GM23248 (cell line): ENCODE measurements at regions not wholly inside any gene's neighbourhood (a gene's known extent, or its start where the extent isn't known, plus 50 kb on each side); places are given as distances from the start of the nearest gene placed in this dataset.

ENCODE experiments used
- DNase-seq: peaks from one replicate; pipeline ENCODE4 v3.0.0-alpha.2; 2015
- H2AFZ ChIP-seq: fragments of 200-600 bp; sonication (generic); 2 replicates; pipeline ENCODE4 v1.6.1; 2016; ENCODE audit warnings: antibody characterized with exemption
- H3F3A ChIP-seq: fragments of 200-600 bp; sonication (generic); 2 replicates; pipeline ENCODE4 v1.6.1; 2016; ENCODE audit warnings: mild to moderate bottlenecking, antibody characterized with exemption, mixed run types; ENCODE audit not compliant: insufficient read depth
- H3K27ac ChIP-seq: fragments of 200-600 bp; sonication (generic); 2 replicates; pipeline ENCODE4 v1.5.1; 2016; ENCODE audit warnings: mild to moderate bottlenecking
- H3K27me3 ChIP-seq: fragments of 200-600 bp; sonication (generic); replicated peaks from 2 replicates; pipeline ENCODE4 v1.6.1; 2016; ENCODE audit warnings: mild to moderate bottlenecking; ENCODE audit not compliant: insufficient read depth
- H3K36me3 ChIP-seq: fragments of 200-600 bp; sonication (generic); 2 replicates; pipeline ENCODE4 v1.6.1; 2016; ENCODE audit warnings: low read depth, mild to moderate bottlenecking
- H3K4me1 ChIP-seq: fragments of 200-600 bp; sonication (generic); 2 replicates; pipeline ENCODE4 v1.6.1; 2016; ENCODE audit warnings: mild to moderate bottlenecking; ENCODE audit not compliant: insufficient read depth
- H3K4me2 ChIP-seq: fragments of 200-600 bp; sonication (generic); one replicate; pipeline ENCODE4 v1.6.1; 2016; ENCODE audit warnings: mild to moderate bottlenecking; ENCODE audit not compliant: unreplicated experiment
- H3K4me3 ChIP-seq: fragments of 200-600 bp; sonication (generic); 2 replicates; pipeline ENCODE4 v1.5.1; 2016; ENCODE audit warnings: mild to moderate bottlenecking
- H3K79me2 ChIP-seq: fragments of 200-600 bp; sonication (generic); 2 replicates; pipeline ENCODE4 v1.6.1; 2016; ENCODE audit warnings: mild to moderate bottlenecking; ENCODE audit not compliant: insufficient read depth
- H3K9ac ChIP-seq: fragments of 200-600 bp; sonication (generic); 2 replicates; pipeline ENCODE4 v1.6.1; 2016; ENCODE audit warnings: mild to moderate bottlenecking
- H3K9me2 ChIP-seq: fragments of 200-600 bp; sonication (generic); 2 replicates; pipeline ENCODE4 v1.6.1; 2016; ENCODE audit warnings: mixed run types, mild to moderate bottlenecking, moderate library complexity; ENCODE audit not compliant: insufficient read depth
- H3K9me3 ChIP-seq: fragments of 200-600 bp; sonication (generic); one replicate; pipeline ENCODE4 v1.6.1; 2017; ENCODE audit warnings: low read depth
- H4K20me1 ChIP-seq: fragments of 200-600 bp; sonication (generic); 2 replicates; pipeline ENCODE4 v1.6.0; 2016; ENCODE audit not compliant: insufficient read depth
- EZH2 ChIP-seq: fragments of 200-600 bp; sonication (generic); IDR thresholded peaks from 2 replicates; pipeline ENCODE4 v1.6.1; 2018; ENCODE audit warnings: antibody characterized with exemption, mild to moderate bottlenecking; ENCODE audit not compliant: insufficient read depth, poor library complexity, severe bottlenecking
- EZH2phosphoT487 ChIP-seq: fragments of 200-600 bp; sonication (generic); IDR thresholded peaks from 2 replicates; pipeline ENCODE4 v1.6.1; 2018; ENCODE audit warnings: antibody characterized with exemption, moderate library complexity, mild to moderate bottlenecking, low read depth; ENCODE audit not compliant: insufficient read depth
- WGBS, 2 experiments: methylation state at CpG; one replicate each; pipeline ENCODE4 v1.1.6; 2015 to 2017; ENCODE audit warnings: low lambda C conversion rate in 2 of 2, low coverage in 1 of 2; ENCODE audit errors: missing lambda C conversion rate in 2 of 2; 5-methylcytosine and 5-hydroxymethylcytosine counted together
- in situ Hi-C: fragments of 300-500 bp; cut with MboI; formaldehyde crosslinking; loops from 2 replicates; pipeline ENCODE4 v1.15.0; 2020

- H2AFZ ChIP-seq, result no peak overlapping the region
- H3K4me2 ChIP-seq, result no peak overlapping the region
- H3K79me2 ChIP-seq, result no peaks in the 10 kb centered on the region
- no peaks in the 10 kb centered on the region for H4K20me1 ChIP-seq
- H3K4me3 ChIP-seq, result no peak overlapping the region
- H3K9ac ChIP-seq, result no peak overlapping the region
- H3K4me1 ChIP-seq, result no peaks in the 10 kb centered on the region
- 64 to 66% methylated on average over 5 of the region's 5 CpGs for WGBS, 2 experiments
- TF ChIP-seq EZH2 (no peak), EZH2phosphoT487 (no peak)
- H3K9me2 ChIP-seq, result no peaks in the 10 kb centered on the region
- H3K27me3 ChIP-seq, result no peaks in the 10 kb centered on the region
- no peaks in the 10 kb centered on the region for H3K9me3 ChIP-seq
- in situ Hi-C loops, result no loop called here
- no peak for DNase-seq
- H3F3A ChIP-seq, result no peaks in the 10 kb centered on the region
- no peaks in the 10 kb centered on the region for H3K36me3 ChIP-seq
- H3K27ac ChIP-seq, result no peak overlapping the region
These were observed 524.8 kb upstream of the ID4 start for GRCh38 chr6:19312241-19312978.

- no peak for DNase-seq
These were observed 519.7 kb upstream of the ID4 start for GRCh38 chr6:19317431-19317986.

DNA sequence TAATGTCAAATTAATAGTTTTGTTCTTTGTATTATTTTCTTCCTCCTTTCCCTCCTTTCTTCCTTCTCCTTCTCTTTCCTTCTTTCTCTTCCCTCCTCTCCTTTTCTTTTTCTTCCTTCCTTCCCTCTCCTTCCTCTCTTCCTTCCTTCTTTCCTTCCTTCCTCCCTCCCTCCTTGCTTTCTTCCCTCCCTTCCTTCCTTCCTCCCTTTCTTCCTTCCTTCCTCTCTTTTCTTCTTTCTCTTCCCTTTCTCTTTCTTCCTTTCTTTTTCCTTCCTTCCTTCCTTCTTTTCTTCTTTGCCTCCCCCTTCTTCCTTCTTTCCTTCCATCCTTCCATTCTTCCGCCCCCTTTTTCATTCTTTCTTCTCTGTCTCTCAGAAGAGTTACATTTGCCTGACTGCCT lies 518.2 kb upstream of the ID4 start:
- 87 to 89% methylated on average over 1 of the region's 1 CpG for WGBS, 2 experiments
- no peak for DNase-seq
- Histone ChIP-seq H2AFZ (no peak overlapping the region), H3K9me3 (no peaks in the 10 kb centered on the region), H3F3A (no peaks in the 10 kb centered on the region), H3K27ac (no peak overlapping the region), H4K20me1 (no peaks in the 10 kb centered on the region), H3K4me2 (no peak overlapping the region), H3K36me3 (no peaks in the 10 kb centered on the region), H3K4me3 (no peak overlapping the region), H3K79me2 (no peaks in the 10 kb centered on the region), H3K4me1 (peaks cover 18% of the 10 kb centered on the region), H3K27me3 (no peaks in the 10 kb centered on the region), H3K9ac (no peak overlapping the region), H3K9me2 (no peaks in the 10 kb centered on the region)
- no peak for TF ChIP-seq EZH2
- no peak for TF ChIP-seq EZH2phosphoT487
- in situ Hi-C loops, result no loop called here

More at GRCh38 chr6:19317431-19317986, 519.7 kb upstream of the ID4 start:
- Histone ChIP-seq H2AFZ (no peak overlapping the region), H3K27me3 (no peaks in the 10 kb centered on the region), H3K4me3 (no peak overlapping the region), H3K36me3 (no peaks in the 10 kb centered on the region), H3K4me1 (peaks cover 5% of the 10 kb centered on the region), H3K9ac (no peak overlapping the region), H4K20me1 (no peaks in the 10 kb centered on the region), H3K9me3 (no peaks in the 10 kb centered on the region), H3K79me2 (no peaks in the 10 kb centered on the region), H3K9me2 (no peaks in the 10 kb centered on the region), H3K4me2 (no peak overlapping the region), H3F3A (no peaks in the 10 kb centered on the region), H3K27ac (no peak overlapping the region)
- in situ Hi-C loops, result no loop called here
- no peak for TF ChIP-seq EZH2
- no peak for TF ChIP-seq EZH2phosphoT487
- WGBS, 2 experiments, result 33 to 43% methylated on average over 3 of the region's 3 CpGs

DNA sequence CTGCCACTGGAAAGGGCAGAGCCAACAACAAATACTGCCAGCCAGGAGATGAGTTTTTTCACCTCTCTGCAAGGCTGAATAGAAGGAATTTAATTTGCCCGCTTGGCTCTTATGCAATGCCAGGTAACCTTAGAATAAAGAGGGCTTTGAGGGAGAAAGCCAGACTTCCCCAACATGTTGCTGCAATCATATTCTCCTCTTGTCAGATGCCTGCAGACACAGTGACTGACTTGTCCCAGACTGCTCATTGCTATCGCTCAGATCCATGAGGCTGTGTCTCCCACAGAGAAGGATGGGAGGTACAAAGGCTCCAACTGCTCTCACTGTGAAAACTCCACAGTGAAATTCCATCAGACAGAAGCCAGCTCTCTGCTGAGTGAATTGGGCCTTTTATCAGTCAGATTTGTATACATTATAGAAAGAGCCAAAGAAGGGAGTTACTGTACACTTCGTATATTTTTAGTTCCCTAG lies 517.0 kb upstream of the ID4 start:
- no peaks in the 10 kb centered on the region for H3K9me2 ChIP-seq
- in situ Hi-C loops, result no loop called here
- H3K4me2 ChIP-seq, result no peak overlapping the region
- no peaks in the 10 kb centered on the region for H3F3A ChIP-seq
- no peaks in the 10 kb centered on the region for H3K9me3 ChIP-seq
- TF ChIP-seq EZH2 (no peak), EZH2phosphoT487 (no peak)
- 81 to 82% methylated on average over 3 of the region's 3 CpGs for WGBS, 2 experiments
- H3K4me3 ChIP-seq, result no peak overlapping the region
- H3K27ac ChIP-seq, result no peak overlapping the region
- H3K27me3 ChIP-seq, result no peaks in the 10 kb centered on the region
- H4K20me1 ChIP-seq, result no peaks in the 10 kb centered on the region
- no peaks in the 10 kb centered on the region for H3K36me3 ChIP-seq
- no peak overlapping the region for H2AFZ ChIP-seq
- peaks cover 25% of the 10 kb centered on the region for H3K4me1 ChIP-seq
- no peaks in the 10 kb centered on the region for H3K79me2 ChIP-seq
- no peak for DNase-seq
- no peak overlapping the region for H3K9ac ChIP-seq
